ENCODE measurements at regions not wholly inside any gene's neighbourhood (a gene's known extent, or its start where the extent isn't known, plus 50 kb on each side); places are given as distances from the start of the nearest gene placed in this dataset.

DNA sequence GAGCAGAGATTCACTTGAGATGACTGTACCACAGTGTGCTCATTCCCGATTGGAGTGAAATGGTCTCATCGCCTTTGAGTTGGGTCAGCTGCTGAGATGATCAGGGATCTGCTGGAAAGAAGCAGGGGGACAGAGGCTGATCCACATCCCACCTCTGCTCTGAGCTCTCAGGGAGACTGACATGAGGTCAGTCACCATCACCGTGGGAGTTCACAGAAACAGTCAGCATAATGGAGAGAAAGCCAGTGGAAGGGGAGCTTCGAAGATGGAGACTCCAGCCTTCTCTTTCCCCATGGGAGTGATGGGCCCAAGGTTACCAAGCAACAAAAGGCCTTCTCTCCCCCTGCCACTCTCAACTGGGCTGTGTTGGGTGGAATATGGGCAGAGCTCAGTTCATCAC is 276.4 kb downstream of the CDK5RAP2 start (continued):
- TF ChIP-seq, protein P1, sequence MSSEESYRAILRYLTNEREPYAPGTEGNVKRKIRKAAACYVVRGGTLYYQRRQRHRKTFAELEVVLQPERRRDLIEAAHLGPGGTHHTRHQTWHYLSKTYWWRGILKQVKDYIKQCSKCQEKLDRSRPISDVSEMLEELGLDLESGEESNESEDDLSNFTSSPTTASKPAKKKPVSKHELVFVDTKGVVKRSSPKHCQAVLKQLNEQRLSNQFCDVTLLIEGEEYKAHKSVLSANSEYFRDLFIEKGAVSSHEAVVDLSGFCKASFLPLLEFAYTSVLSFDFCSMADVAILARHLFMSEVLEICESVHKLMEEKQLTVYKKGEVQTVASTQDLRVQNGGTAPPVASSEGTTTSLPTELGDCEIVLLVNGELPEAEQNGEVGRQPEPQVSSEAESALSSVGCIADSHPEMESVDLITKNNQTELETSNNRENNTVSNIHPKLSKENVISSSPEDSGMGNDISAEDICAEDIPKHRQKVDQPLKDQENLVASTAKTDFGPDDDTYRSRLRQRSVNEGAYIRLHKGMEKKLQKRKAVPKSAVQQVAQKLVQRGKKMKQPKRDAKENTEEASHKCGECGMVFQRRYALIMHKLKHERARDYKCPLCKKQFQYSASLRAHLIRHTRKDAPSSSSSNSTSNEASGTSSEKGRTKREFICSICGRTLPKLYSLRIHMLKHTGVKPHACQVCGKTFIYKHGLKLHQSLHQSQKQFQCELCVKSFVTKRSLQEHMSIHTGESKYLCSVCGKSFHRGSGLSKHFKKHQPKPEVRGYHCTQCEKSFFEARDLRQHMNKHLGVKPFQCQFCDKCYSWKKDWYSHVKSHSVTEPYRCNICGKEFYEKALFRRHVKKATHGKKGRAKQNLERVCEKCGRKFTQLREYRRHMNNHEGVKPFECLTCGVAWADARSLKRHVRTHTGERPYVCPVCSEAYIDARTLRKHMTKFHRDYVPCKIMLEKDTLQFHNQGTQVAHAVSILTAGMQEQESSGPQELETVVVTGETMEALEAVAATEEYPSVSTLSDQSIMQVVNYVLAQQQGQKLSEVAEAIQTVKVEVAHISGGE (tag by site-specific recombination; conservative IDR thresholded peaks at IDR 0.05; ENCODE audit: low read depth): no peak
- TF ChIP-seq ZNF792 (tag by site-specific recombination; IDR thresholded peaks at IDR 0.05): no peak
- TF ChIP-seq ZNF354C (tag by site-specific recombination; IDR thresholded peaks at IDR 0.05; ENCODE audit: borderline replicate concordance, low read depth): no peak
- TF ChIP-seq ZBTB21 (tag by site-specific recombination; IDR thresholded peaks at IDR 0.05): no peak
- TF ChIP-seq ZNF202 (tag by site-specific recombination; IDR thresholded peaks at IDR 0.05; ENCODE audit: borderline replicate concordance): no peak
- TF ChIP-seq ZNF221 (tag by site-specific recombination; IDR thresholded peaks at IDR 0.05; ENCODE audit: borderline replicate concordance): no peak
- TF ChIP-seq, protein P2, sequence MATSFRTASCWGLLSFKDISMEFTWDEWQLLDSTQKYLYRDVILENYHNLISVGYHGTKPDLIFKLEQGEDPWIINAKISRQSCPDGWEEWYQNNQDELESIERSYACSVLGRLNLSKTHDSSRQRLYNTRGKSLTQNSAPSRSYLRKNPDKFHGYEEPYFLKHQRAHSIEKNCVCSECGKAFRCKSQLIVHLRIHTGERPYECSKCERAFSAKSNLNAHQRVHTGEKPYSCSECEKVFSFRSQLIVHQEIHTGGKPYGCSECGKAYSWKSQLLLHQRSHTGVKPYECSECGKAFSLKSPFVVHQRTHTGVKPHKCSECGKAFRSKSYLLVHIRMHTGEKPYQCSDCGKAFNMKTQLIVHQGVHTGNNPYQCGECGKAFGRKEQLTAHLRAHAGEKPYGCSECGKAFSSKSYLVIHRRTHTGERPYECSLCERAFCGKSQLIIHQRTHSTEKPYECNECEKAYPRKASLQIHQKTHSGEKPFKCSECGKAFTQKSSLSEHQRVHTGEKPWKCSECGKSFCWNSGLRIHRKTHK (tag by site-specific recombination; IDR thresholded peaks at IDR 0.05): no peak
- TF ChIP-seq ZNF510 (tag by site-specific recombination; IDR thresholded peaks at IDR 0.05; ENCODE audit: insufficient replicate concordance): no peak
- TF ChIP-seq MZF1 (tag by site-specific recombination; IDR thresholded peaks at IDR 0.05; ENCODE audit: borderline replicate concordance): no peak
- no peak for TF ChIP-seq ZNF155 (tag by site-specific recombination; IDR thresholded peaks at IDR 0.05)

DNA sequence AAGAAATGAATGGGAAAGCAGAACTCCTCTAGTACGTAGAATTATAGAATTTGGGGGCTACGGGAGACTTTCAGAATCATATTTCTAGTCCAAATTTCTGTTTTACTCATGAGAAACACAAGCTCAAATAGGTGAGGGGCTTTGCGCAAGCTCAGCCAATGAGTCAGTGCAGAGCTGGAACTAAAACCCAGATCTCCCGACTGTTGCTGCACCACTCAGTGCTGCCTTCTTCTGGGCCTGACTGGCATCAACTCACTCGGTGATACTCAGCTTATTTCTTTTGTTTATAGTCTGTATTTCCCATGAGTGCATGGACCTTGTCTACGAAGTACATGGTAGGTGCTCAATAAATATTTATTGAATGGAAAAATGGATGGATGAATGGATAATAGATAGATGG is 280.2 kb downstream of the CDK5RAP2 start:
- no peak overlapping the region for H3K27ac ChIP-seq (ENCODE audit: extremely low read depth, low read depth, low read length)
- no peaks in the 10 kb centered on the region for H3K36me3 ChIP-seq (ENCODE audit: control insufficient read depth in 2 of 2, insufficient read depth in 1 of 2, low read length in 2 of 2)
- no peaks in the 10 kb centered on the region for H3K4me1 ChIP-seq (ENCODE audit: control insufficient read depth, insufficient read depth, low read length)
- ChIA-PET CTCF (no interaction called here), POLR2A (no interaction called here)
- H3K9me3 ChIP-seq (ENCODE audit: control insufficient read depth, insufficient read depth, low read depth, low read length): no peaks in the 10 kb centered on the region
- H3K4me3 ChIP-seq (ENCODE audit: low read depth, low read length): no peak overlapping the region
- no peak for TF ChIP-seq SCRT2 (tag by site-specific recombination; IDR thresholded peaks at IDR 0.05)
- TF ChIP-seq ZNF600 (tag by site-specific recombination; IDR thresholded peaks at IDR 0.05): no peak
- no peak for TF ChIP-seq ZNF629 (tag by site-specific recombination; IDR thresholded peaks at IDR 0.05)
- TF ChIP-seq, protein P3, sequence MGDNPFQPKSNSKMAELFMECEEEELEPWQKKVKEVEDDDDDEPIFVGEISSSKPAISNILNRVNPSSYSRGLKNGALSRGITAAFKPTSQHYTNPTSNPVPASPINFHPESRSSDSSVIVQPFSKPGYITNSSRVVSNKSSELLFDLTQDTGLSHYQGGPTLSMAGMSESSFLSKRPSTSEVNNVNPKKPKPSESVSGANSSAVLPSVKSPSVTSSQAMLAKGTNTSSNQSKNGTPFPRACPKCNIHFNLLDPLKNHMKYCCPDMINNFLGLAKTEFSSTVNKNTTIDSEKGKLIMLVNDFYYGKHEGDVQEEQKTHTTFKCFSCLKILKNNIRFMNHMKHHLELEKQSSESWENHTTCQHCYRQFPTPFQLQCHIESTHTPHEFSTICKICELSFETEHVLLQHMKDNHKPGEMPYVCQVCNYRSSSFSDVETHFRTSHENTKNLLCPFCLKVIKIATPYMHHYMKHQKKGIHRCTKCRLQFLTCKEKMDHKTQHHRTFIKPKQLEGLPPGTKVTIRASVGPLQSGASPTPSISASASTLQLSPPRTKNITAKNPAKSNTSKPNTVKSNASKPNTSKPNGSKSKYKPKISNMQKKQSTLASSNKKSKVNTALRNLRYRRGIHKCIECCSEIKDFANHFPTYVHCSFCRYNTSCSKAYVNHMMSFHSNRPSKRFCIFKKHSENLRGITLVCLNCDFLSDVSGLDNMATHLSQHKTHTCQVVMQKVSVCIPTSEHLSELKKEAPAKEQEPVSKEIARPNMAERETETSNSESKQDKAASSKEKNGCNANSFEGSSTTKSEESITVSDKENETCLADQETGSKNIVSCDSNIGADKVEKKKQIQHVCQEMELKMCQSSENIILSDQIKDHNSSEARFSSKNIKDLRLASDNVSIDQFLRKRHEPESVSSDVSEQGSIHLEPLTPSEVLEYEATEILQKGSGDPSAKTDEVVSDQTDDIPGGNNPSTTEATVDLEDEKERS (tag by site-specific recombination; IDR thresholded peaks at IDR 0.05): no peak
- no peak for TF ChIP-seq ZNF76 (tag by site-specific recombination; IDR thresholded peaks at IDR 0.05; ENCODE audit: borderline replicate concordance, low read depth)
- no peak for TF ChIP-seq ZNF510 (tag by site-specific recombination; IDR thresholded peaks at IDR 0.05; ENCODE audit: insufficient replicate concordance)
- TF ChIP-seq, protein P4, sequence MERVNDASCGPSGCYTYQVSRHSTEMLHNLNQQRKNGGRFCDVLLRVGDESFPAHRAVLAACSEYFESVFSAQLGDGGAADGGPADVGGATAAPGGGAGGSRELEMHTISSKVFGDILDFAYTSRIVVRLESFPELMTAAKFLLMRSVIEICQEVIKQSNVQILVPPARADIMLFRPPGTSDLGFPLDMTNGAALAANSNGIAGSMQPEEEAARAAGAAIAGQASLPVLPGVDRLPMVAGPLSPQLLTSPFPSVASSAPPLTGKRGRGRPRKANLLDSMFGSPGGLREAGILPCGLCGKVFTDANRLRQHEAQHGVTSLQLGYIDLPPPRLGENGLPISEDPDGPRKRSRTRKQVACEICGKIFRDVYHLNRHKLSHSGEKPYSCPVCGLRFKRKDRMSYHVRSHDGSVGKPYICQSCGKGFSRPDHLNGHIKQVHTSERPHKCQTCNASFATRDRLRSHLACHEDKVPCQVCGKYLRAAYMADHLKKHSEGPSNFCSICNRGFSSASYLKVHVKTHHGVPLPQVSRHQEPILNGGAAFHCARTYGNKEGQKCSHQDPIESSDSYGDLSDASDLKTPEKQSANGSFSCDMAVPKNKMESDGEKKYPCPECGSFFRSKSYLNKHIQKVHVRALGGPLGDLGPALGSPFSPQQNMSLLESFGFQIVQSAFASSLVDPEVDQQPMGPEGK (tag by site-specific recombination; IDR thresholded peaks at IDR 0.05): no peak
- no peak for TF ChIP-seq EGR2 (tag by site-specific recombination; IDR thresholded peaks at IDR 0.05; ENCODE audit: low read depth)
- no peak for TF ChIP-seq ZNF558 (tag by site-specific recombination; IDR thresholded peaks at IDR 0.05)
- TF ChIP-seq ZNF184 (tag by site-specific recombination; IDR thresholded peaks at IDR 0.05): no peak
- no peak for TF ChIP-seq ZNF366 (tag by site-specific recombination; conservative IDR thresholded peaks at IDR 0.05)
- TF ChIP-seq, protein P5, sequence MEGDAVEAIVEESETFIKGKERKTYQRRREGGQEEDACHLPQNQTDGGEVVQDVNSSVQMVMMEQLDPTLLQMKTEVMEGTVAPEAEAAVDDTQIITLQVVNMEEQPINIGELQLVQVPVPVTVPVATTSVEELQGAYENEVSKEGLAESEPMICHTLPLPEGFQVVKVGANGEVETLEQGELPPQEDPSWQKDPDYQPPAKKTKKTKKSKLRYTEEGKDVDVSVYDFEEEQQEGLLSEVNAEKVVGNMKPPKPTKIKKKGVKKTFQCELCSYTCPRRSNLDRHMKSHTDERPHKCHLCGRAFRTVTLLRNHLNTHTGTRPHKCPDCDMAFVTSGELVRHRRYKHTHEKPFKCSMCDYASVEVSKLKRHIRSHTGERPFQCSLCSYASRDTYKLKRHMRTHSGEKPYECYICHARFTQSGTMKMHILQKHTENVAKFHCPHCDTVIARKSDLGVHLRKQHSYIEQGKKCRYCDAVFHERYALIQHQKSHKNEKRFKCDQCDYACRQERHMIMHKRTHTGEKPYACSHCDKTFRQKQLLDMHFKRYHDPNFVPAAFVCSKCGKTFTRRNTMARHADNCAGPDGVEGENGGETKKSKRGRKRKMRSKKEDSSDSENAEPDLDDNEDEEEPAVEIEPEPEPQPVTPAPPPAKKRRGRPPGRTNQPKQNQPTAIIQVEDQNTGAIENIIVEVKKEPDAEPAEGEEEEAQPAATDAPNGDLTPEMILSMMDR (tag by site-specific recombination; IDR thresholded peaks at IDR 0.05): no peak
- TF ChIP-seq ZFP69B (tag by site-specific recombination; IDR thresholded peaks at IDR 0.05): no peak
- no peak for TF ChIP-seq GLI4 (tag by site-specific recombination; IDR thresholded peaks at IDR 0.05)

Data from HEK293 (cell line).